ENCODE measurements at regions not wholly inside any gene's neighbourhood (a gene's known extent, or its start where the extent isn't known, plus 50 kb on each side); places are given as distances from the start of the nearest gene placed in this dataset.

DNA sequence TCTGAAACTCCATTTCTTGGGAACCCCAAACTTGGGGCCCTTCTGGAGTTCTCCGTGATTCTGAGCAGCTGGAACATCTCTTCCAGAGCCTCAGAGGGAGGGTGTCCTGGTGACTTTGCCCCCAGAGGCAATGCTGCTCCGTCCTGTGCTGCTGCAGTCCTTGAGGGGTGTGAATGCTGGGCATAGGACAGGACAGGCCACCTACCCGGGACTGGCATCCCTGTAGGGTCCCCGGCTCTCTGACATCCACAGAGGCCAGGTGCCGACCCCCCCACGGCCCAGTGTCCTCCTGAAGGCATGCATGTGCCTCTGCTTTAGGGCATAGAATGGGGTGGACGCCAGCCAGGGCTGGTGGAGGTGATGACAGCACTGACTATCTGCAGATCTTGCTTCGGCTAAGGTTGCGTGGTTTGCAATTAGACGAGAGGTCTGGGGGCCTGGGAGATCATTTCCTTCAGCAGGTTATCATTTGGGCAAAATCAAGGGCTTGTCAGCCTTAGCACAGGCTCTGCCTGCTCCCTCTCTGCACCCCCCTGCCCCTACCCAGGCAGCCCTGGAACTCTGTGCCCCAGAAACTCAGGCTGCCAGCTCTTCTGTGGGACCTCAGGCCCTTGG, 136.9 kb upstream of the GPR26 start:
- no peak overlapping the region for H3K4me3 ChIP-seq
- H3K36me3 ChIP-seq: no peaks in the 10 kb centered on the region
- TF ChIP-seq, protein P1, sequence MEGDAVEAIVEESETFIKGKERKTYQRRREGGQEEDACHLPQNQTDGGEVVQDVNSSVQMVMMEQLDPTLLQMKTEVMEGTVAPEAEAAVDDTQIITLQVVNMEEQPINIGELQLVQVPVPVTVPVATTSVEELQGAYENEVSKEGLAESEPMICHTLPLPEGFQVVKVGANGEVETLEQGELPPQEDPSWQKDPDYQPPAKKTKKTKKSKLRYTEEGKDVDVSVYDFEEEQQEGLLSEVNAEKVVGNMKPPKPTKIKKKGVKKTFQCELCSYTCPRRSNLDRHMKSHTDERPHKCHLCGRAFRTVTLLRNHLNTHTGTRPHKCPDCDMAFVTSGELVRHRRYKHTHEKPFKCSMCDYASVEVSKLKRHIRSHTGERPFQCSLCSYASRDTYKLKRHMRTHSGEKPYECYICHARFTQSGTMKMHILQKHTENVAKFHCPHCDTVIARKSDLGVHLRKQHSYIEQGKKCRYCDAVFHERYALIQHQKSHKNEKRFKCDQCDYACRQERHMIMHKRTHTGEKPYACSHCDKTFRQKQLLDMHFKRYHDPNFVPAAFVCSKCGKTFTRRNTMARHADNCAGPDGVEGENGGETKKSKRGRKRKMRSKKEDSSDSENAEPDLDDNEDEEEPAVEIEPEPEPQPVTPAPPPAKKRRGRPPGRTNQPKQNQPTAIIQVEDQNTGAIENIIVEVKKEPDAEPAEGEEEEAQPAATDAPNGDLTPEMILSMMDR (IDR thresholded peaks at IDR 0.05): no peak
- H3K27ac ChIP-seq: no peak overlapping the region
- H3K27me3 ChIP-seq: no peaks in the 10 kb centered on the region
- peaks cover 0 to 3% of the 10 kb centered on the region in 2 donors for H3K9me3 ChIP-seq
- DNase-seq (ENCODE audit: low spot score): peak; percentile 36
- H3K4me1 ChIP-seq: no peaks in the 10 kb centered on the region

DNA sequence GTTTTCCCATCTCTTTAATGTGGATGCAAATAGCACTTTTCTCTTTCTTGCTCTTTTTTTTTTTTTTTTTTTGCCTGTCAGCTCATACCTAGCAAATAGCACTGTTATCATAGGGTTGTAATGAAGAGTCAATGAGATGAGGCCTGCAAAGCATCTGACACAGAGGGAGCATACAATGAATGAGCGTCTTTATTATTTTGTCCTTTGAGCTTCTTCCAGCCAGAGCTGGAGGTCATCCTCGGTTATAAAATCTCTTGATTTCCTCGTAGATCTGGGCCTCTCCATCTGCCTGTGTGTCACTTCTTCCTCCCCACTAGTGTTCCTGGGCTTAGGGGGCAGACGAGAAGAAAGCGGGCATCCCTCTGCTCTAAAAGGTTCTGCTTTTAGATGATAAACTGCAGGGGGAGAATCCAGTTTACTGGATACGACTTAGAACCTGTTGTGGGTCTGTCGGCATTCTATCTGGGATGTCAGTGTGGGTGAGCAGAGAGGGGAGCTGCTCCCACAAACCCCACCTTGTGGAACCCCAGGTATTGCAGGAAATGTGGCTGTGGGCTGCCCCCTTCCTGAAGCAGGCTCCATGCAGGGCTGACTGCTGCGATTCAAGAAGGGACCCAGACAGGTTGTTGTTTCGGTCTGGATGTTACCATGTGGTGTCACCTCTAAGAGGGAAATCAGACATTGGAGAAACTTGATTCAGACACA, 135.8 kb upstream of the GPR26 start:
- H3K4me3 ChIP-seq: no peak overlapping the region
- no peaks in the 10 kb centered on the region for H3K4me1 ChIP-seq
- no peak overlapping the region for H3K27ac ChIP-seq
- TF ChIP-seq, protein P1 (IDR thresholded peaks at IDR 0.05): no peak
- H3K36me3 ChIP-seq: no peaks in the 10 kb centered on the region
- no peaks in the 10 kb centered on the region for H3K27me3 ChIP-seq
- peak; percentile 16 for DNase-seq (ENCODE audit: low spot score)
- H3K9me3 ChIP-seq: peaks cover 0 to 3% of the 10 kb centered on the region in 2 donors

DNA sequence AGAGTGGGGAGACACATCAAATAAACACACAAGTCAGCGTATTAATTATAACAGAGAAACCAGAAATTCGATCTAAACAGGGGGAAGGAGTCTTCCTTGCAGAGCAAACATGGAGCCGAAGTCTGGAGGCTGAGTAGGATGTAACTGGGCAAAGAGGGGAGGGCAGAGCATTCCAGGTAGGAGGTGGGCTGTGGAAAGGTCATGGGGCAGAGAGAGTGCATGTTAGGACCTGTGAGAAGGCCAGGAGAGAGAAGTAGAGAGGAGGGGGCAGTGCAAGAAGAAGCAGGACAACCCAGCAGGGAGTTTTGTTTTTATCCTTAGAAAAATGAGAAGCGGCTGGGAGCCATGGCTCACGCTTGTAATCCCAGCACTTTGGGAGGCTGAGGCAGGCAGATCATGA, 130.8 kb upstream of the GPR26 start:
- Histone ChIP-seq H3K9me3 (peaks cover 0 to 3% of the 10 kb centered on the region in 2 donors), H3K36me3 (no peaks in the 10 kb centered on the region), H3K4me1 (no peaks in the 10 kb centered on the region), H3K27me3 (no peaks in the 10 kb centered on the region), H3K27ac (no peak overlapping the region), H3K4me3 (no peak overlapping the region)
- no peak for DNase-seq (ENCODE audit: low spot score)
- TF ChIP-seq, protein P1 (IDR thresholded peaks at IDR 0.05): no peak

DNA sequence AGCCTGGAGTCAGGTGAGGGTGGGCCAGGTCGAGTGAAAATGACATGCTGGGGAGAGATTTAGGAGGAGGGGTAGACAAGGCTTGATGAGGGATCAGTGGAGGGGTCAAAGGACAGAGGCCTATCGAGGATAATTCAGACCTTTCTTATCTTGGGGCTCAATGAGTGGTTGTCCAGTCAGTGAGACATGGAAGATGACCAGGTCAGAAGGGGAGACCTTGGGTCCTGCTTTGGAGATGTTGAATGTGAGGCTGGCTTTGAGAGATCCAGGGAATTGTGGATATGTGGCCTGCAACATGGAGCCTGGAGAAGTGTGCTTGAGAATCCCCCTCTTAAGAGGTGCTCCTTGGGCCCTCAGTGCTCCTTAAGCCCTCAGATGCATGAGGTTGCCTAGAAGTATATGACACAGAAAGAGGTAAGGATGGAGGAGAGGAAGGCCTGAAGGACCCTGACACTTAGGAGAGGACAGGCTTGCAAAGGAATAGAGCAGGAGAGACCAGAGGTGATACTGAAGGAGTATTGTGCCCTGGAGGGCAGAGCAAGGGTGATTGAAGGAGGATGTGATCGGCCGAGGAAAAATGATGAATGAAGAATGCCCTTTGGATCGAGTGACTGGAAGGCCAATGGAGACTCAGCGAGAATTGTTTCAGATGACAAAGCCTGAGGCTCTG, 129.8 kb upstream of the GPR26 start:
- TF ChIP-seq, protein P1 (IDR thresholded peaks at IDR 0.05): no peak
- Histone ChIP-seq H3K9me3 (peaks cover 0 to 3% of the 10 kb centered on the region in 2 donors), H3K4me3 (no peak overlapping the region), H3K4me1 (no peaks in the 10 kb centered on the region), H3K27me3 (no peaks in the 10 kb centered on the region), H3K36me3 (no peaks in the 10 kb centered on the region), H3K27ac (no peak overlapping the region)
- peak; percentile 18 for DNase-seq (ENCODE audit: low spot score)

DNA sequence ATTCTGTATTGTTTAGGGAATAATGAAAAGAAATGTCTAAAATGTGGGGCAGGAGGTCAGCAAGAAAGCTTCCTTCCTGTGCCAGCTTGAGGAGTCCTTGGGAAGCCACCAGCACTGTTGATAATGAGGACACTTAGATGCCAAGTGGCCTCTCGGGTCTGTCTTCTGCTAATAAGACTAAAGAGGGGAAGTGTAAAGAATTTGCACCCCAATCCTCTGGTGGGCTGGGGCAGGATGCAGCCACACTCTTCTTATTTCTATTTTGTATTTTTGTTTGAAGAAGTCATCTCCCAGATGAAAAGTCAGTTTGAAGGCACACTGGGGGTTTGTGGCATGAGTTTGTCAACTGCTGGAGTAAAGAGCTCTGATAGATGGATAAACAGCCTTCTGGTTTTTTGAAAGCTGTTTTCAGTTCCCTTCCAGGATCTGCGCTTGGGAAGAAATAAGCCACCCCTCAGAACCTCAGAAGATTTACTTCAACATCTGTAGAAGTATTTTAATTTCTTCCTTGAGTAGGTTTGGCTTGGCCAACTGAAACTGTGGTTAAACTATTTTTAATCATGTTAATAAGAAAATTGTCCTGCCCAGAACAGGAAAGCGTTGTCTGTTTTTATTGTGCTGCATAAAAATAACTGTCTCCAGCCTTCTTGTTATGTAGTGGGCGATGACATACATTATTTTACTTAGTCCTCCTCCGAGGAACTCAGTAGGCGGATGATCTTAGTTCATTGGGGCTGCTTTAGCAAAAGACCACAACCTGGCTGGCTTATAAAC, 128.8 kb upstream of the GPR26 start:
- TF ChIP-seq, protein P1 (IDR thresholded peaks at IDR 0.05): no peak
- H3K9me3 ChIP-seq: no peaks in the 10 kb centered on the region
- H3K36me3 ChIP-seq: no peaks in the 10 kb centered on the region
- no peaks in the 10 kb centered on the region for H3K4me1 ChIP-seq
- H3K27me3 ChIP-seq: no peaks in the 10 kb centered on the region
- H3K27ac ChIP-seq: no peak overlapping the region
- no peak overlapping the region for H3K4me3 ChIP-seq
- DNase-seq (ENCODE audit: low spot score): peak; percentile 23

All from right atrium auricular region (tissue), 2 donors.